ENCODE measurements at regions not wholly inside any gene's neighbourhood (a gene's known extent, or its start where the extent isn't known, plus 50 kb on each side); places are given as distances from the start of the nearest gene placed in this dataset.
"Not testable (repeated sequence)": the region's sequence is repeated elsewhere in the genome, so short reads cannot be mapped to it uniquely, and the experiment has no call there.

GRCh38 chr20:1845163-1845523 is 50.1 kb upstream of the SIRPA start:
- DNase-seq: no peak

- DNase-seq: no peak
These were observed 50.7 kb upstream of the SIRPA start for GRCh38 chr20:1844325-1845162.

- DNase-seq: no peak
These were observed 52.9 kb upstream of the SIRPA start for GRCh38 chr20:1842281-1842680.

GRCh38 chr20:1841554-1842140 is 53.6 kb upstream of the SIRPA start:
- no peak for DNase-seq

GRCh38 chr20:1840817-1841553 is 54.2 kb upstream of the SIRPA start:
- no peak for DNase-seq

GRCh38 chr20:1839376-1840317 is 55.6 kb upstream of the SIRPA start:
- not testable (repeated sequence) for DNase-seq

- DNase-seq: peak; percentile 25
These were observed 56.5 kb upstream of the SIRPA start for GRCh38 chr20:1838556-1839279.

- no peak for DNase-seq
These were observed 59.8 kb upstream of the SIRPA start for GRCh38 chr20:1835186-1836035.

GRCh38 chr20:1833728-1834726 is 61.2 kb upstream of the SIRPA start:
- DNase-seq: no peak

- DNase-seq: no peak
These were observed 62.0 kb upstream of the SIRPA start for GRCh38 chr20:1833216-1833615.

GRCh38 chr20:1832634-1833033 is 62.6 kb upstream of the SIRPA start:
- no peak for DNase-seq

GRCh38 chr20:1831606-1832005 is 63.6 kb upstream of the SIRPA start:
- DNase-seq: no peak

GRCh38 chr20:1831096-1831495 is 64.1 kb upstream of the SIRPA start:
- no peak for DNase-seq

GRCh38 chr20:1830240-1830639 is 65.0 kb upstream of the SIRPA start:
- DNase-seq: no peak

GRCh38 chr20:1829531-1829930 is 65.7 kb upstream of the SIRPA start:
- DNase-seq: no peak

- no peak for DNase-seq
These were observed 66.4 kb upstream of the SIRPA start for GRCh38 chr20:1828786-1829131.

- no peak for DNase-seq
These were observed 67.0 kb upstream of the SIRPA start for GRCh38 chr20:1827974-1828785.

GRCh38 chr20:1827510-1827973 is 67.7 kb upstream of the SIRPA start:
- no peak for DNase-seq

GRCh38 chr20:1825938-1826445 is 69.2 kb upstream of the SIRPA start:
- no peak for DNase-seq

Data from NCI-H1092 (cell line).